Stomach (tissue), 8 donors: ENCODE measurements at regions not wholly inside any gene's neighbourhood (a gene's known extent, or its start where the extent isn't known, plus 50 kb on each side); places are given as distances from the start of the nearest gene placed in this dataset.

Source experiments
- DNase-seq, 2 donors: peaks; one replicate each; pipeline versions ENCODE4 v3.0.0 to v3.0.0-alpha.2; 2013 to 2019
- H3K27ac ChIP-seq, 5 donors: fragments of 200-600 bp in 4 of 5; sonication (generic) in 4 of 5; one replicate each; pipeline ENCODE4 v1.5.1; 2013 to 2019; ENCODE audit warnings: mild to moderate bottlenecking in 1 of 5, moderate library complexity in 1 of 5
- H3K27me3 ChIP-seq, 3 donors: fragments of 200-600 bp; sonication (generic); one replicate each; pipeline ENCODE4 v1.5.1; 2017 to 2019; ENCODE audit warnings: mixed run types in 1 of 3
- H3K36me3 ChIP-seq, 4 donors: fragments of 200-600 bp; sonication (generic); 1 replicate in 3 of 4; 2 replicates in 1 of 4; pipeline ENCODE4 v1.5.1; 2016 to 2019
- H3K4me1 ChIP-seq, 4 donors: fragments of 200-600 bp; sonication (generic); one replicate each; pipeline ENCODE4 v1.5.1; 2016 to 2019
- H3K4me3 ChIP-seq, 4 donors: fragments of 200-600 bp; sonication (generic) in 3 of 4; one replicate each; pipeline ENCODE4 v1.5.1; 2016 to 2019; ENCODE audit warnings: mild to moderate bottlenecking in 1 of 4
- H3K9me3 ChIP-seq, 4 donors: fragments of 200-600 bp; sonication (generic); one replicate each; pipeline ENCODE4 v1.5.1; 2016 to 2019
- CTCF ChIP-seq, 7 experiments: fragments of 450-650 bp in 4 of 7; fragments of 200-600 bp in 3 of 7; sonication (generic) in 3 of 7; IDR thresholded peaks; one replicate each; pipeline ENCODE4 v1.5.1; 2016 to 2019; ENCODE audit warnings: antibody characterized with exemption in 7 of 7, control low read depth in 2 of 7, mild to moderate bottlenecking in 1 of 7
- EP300 ChIP-seq: sonication (generic); formaldehyde crosslinking; IDR thresholded peaks from one replicate; pipeline ENCODE4 v1.6.1; 2017; ENCODE audit warnings: antibody characterized with exemption
- POLR2A ChIP-seq, 4 donors: fragments of 450-650 bp; IDR thresholded peaks; one replicate each; pipeline ENCODE4 v1.6.1; 2016; ENCODE audit warnings: antibody characterized with exemption in 4 of 4, control low read depth in 2 of 4, mild to moderate bottlenecking in 1 of 4, moderate library complexity in 1 of 4
- POLR2AphosphoS5 ChIP-seq, 3 donors: sonication (generic); formaldehyde crosslinking; IDR thresholded peaks; one replicate each; pipeline ENCODE4 v1.6.1; 2016; ENCODE audit warnings: antibody characterized with exemption in 3 of 3
- WGBS, 5 donors: extraction: QIAGEN DNeasy Blood & Tissue Kit in 3 of 5; methylation state at CpG; one replicate each; pipeline versions ENCODE4 v1.1.5 to v1.1.7; 2013 to 2018; 5-methylcytosine and 5-hydroxymethylcytosine counted together
- intact Hi-C: fragments of 100-400 bp; cut with DNase I; formaldehyde crosslinking; loops from one replicate; pipeline ENCODE4 v1.15.1; 2023; ENCODE audit warnings: low total_unique reads
- donor health status: healthy with polysubstance abuse.
- donor health status: Bipolar disorder and iron deficiency.
- donor health status: healthy.

DNA sequence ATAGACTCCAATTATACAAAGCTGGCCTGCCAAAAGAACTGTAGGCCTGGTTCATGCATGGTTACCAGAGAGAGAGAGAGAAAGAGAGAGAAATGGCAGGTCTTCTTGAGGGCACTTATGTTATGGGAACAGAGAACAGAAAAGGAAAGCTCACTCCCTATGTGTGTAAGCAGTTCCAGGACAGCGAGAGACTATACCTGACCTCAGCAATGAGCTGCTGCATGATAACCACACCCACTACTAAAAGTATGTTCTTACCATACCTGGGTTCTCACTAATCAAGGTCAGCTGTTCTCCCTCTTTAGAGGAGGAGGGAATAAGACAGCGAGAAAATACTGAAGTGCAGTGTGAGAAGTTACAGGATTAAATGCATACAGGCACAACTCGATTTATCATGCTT is 583.3 kb downstream of the GBA3 start:
- H3K4me3 ChIP-seq = no peak overlapping the region
- H3K27me3 ChIP-seq = no peaks in the 10 kb centered on the region
- TF ChIP-seq CTCF (IDR thresholded peaks at IDR 0.05) (no peak), EP300 (no peak), POLR2AphosphoS5 (IDR thresholded peaks at IDR 0.05) (no peak), POLR2A (IDR thresholded peaks at IDR 0.05) (no peak)
- no peak for DNase-seq
- intact Hi-C loops = no loop called here
- no peaks in the 10 kb centered on the region for H3K4me1 ChIP-seq
- H3K9me3 ChIP-seq = no peaks in the 10 kb centered on the region
- H3K36me3 ChIP-seq = no peaks in the 10 kb centered on the region
- no peak overlapping the region for H3K27ac ChIP-seq
- WGBS, 5 donors = 70 to 82% (median 75%) methylated on average over 3 of the region's 3 CpGs

GRCh38 chr4:23269566-23269965 is 576.8 kb downstream of the GBA3 start:
- Histone ChIP-seq H3K36me3 (no peaks in the 10 kb centered on the region), H3K9me3 (no peaks in the 10 kb centered on the region), H3K4me1 (no peaks in the 10 kb centered on the region), H3K27me3 (no peaks in the 10 kb centered on the region), H3K4me3 (no peak overlapping the region), H3K27ac (no peak overlapping the region)
- WGBS, 5 donors = 16 to 25% (median 23%) methylated on average over 1 of the region's 1 CpG
- no peak for TF ChIP-seq POLR2AphosphoS5 (IDR thresholded peaks at IDR 0.05)
- no peak for TF ChIP-seq EP300
- no peak for TF ChIP-seq CTCF (IDR thresholded peaks at IDR 0.05)
- no peak for TF ChIP-seq POLR2A (IDR thresholded peaks at IDR 0.05)
- DNase-seq = peak in 1 of 2 donors; percentile 5
- intact Hi-C loops = no loop called here

DNA sequence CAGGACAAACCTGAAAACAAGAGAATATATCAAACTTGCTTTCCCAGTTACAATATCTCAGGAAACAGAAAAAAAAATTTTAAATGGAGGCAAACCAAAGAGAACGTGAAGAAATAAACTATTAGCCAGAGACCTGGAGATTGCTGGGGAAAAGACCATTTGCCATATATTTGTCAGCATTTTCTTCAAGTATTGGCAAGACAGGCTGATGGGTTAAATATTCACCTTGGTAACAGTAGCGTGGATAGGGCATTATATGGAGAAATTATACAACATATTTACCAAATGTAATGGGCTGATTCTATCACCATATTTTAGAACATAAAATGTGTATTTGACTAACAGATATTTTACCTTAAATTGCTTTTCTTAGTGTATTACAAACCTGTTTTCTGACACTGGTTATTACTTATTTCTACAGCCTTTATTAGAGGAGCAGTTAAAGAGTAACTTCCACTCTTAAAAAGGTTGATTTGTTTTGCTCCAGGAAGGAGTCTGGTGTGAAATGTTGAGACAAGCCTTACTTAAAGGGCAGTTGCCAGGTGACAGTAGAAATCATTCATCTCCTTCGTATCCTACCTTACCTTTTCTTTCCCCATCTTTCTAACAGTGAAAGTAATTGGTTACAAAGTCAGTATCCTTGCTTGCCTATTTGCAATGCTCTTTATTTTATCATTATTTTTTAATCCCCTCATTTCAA is 575.5 kb downstream of the GBA3 start:
- 31 to 51% (median 44%) methylated on average over 3 of the region's 3 CpGs for WGBS, 5 donors
- no peaks in the 10 kb centered on the region for H3K27me3 ChIP-seq
- H3K9me3 ChIP-seq = no peaks in the 10 kb centered on the region
- H3K4me3 ChIP-seq = no peak overlapping the region
- H3K36me3 ChIP-seq = no peaks in the 10 kb centered on the region
- H3K4me1 ChIP-seq = no peaks in the 10 kb centered on the region
- DNase-seq = peak in 1 of 2 donors; percentile 8
- no peak for TF ChIP-seq POLR2A (IDR thresholded peaks at IDR 0.05)
- no peak for TF ChIP-seq EP300
- no peak for TF ChIP-seq CTCF (IDR thresholded peaks at IDR 0.05)
- no peak for TF ChIP-seq POLR2AphosphoS5 (IDR thresholded peaks at IDR 0.05)
- no peak overlapping the region for H3K27ac ChIP-seq
- intact Hi-C loops = no loop called here

DNA sequence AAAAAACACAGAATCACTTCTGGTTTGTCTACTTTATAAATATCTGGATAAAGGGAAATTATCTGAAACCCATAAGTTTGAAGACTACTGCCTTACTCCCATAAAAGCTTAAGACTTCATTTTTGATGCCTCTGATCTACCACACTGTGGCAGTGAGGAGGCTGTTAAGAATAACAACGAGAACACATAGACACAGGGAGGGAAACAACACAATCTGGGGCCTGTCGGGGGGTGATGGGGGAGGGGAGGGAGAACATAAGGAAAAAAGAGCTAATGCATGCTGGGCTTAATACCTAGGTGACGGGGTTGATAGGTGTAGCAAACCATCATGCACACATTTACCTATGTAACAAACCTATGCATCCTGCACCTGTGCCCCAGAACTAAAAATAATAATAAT is 573.7 kb downstream of the GBA3 start:
- no peaks in the 10 kb centered on the region for H3K4me1 ChIP-seq
- no peak overlapping the region for H3K4me3 ChIP-seq
- H3K36me3 ChIP-seq = no peaks in the 10 kb centered on the region
- WGBS, 5 donors = 42 to 59% (median 46%) methylated on average over 3 of the region's 3 CpGs
- H3K27ac ChIP-seq = no peak overlapping the region
- no peak for DNase-seq
- no peaks in the 10 kb centered on the region for H3K9me3 ChIP-seq
- intact Hi-C loops = no loop called here
- TF ChIP-seq POLR2AphosphoS5 (IDR thresholded peaks at IDR 0.05) = no peak
- TF ChIP-seq POLR2A (IDR thresholded peaks at IDR 0.05) = no peak
- TF ChIP-seq EP300 = no peak
- TF ChIP-seq CTCF (IDR thresholded peaks at IDR 0.05) = no peak
- no peaks in the 10 kb centered on the region for H3K27me3 ChIP-seq
